Mononuclear cell (primary cell): ENCODE measurements at regions not wholly inside any gene's neighbourhood (a gene's known extent, or its start where the extent isn't known, plus 50 kb on each side); places are given as distances from the start of the nearest gene placed in this dataset.

Experiments
- H3K27me3 ChIP-seq: 2 replicates; pipeline ENCODE4 v1.6.0; 2011; ENCODE audit warnings: low read length, control low read depth; ENCODE audit not compliant: insufficient read depth
- H3K4me1 ChIP-seq: 2 replicates; pipeline ENCODE4 v1.5.1; 2011; ENCODE audit warnings: mild to moderate bottlenecking, low read length, control low read depth; ENCODE audit not compliant: insufficient read depth
- H3K4me3 ChIP-seq: 2 replicates; pipeline ENCODE4 v1.5.1; 2011; ENCODE audit warnings: mild to moderate bottlenecking, low read length, moderate library complexity
- H3K9me3 ChIP-seq: 2 replicates; pipeline ENCODE4 v1.5.1; 2011; ENCODE audit warnings: low read depth, mild to moderate bottlenecking, control low read depth, low read length

GRCh38 chr2:144194326-144195071, 325.4 kb downstream of the ZEB2 start:
- H3K4me3 ChIP-seq: no peak overlapping the region
- H3K27me3 ChIP-seq: no peaks in the 10 kb centered on the region
- peaks cover 11% of the 10 kb centered on the region for H3K4me1 ChIP-seq
- H3K9me3 ChIP-seq: no peaks in the 10 kb centered on the region

GRCh38 chr2:144190908-144191605, 328.9 kb downstream of the ZEB2 start:
- Histone ChIP-seq H3K9me3 (no peaks in the 10 kb centered on the region), H3K4me1 (peaks cover 3% of the 10 kb centered on the region), H3K27me3 (no peaks in the 10 kb centered on the region), H3K4me3 (no peak overlapping the region)

GRCh38 chr2:144183727-144184126, 336.2 kb downstream of the ZEB2 start:
- no peaks in the 10 kb centered on the region for H3K4me1 ChIP-seq
- no peak overlapping the region for H3K4me3 ChIP-seq
- H3K27me3 ChIP-seq: no peaks in the 10 kb centered on the region
- no peaks in the 10 kb centered on the region for H3K9me3 ChIP-seq

GRCh38 chr2:144181001-144181400, 338.9 kb downstream of the ZEB2 start:
- no peaks in the 10 kb centered on the region for H3K4me1 ChIP-seq
- H3K9me3 ChIP-seq: no peaks in the 10 kb centered on the region
- H3K27me3 ChIP-seq: no peaks in the 10 kb centered on the region
- H3K4me3 ChIP-seq: no peak overlapping the region

DNA sequence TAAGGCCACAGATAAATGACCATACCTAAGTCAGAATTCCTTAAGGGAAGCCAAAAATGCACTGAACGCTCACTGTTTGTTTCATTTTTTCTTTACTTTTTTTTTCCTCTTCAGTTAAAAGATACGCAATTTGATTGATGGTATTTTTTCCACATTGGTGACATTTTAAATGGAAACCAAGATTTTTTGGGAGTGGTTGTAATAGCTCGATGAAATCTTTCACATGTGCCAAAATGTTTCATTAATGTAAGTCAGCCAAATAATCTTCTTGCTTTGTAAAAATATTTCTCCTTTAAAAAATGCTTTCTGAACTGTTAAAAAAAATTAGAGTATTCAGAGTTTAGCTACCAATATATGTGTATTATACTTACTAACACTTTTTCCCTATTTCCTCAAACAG, 339.8 kb downstream of the ZEB2 start:
- Histone ChIP-seq H3K4me3 (no peak overlapping the region), H3K27me3 (no peaks in the 10 kb centered on the region), H3K9me3 (no peaks in the 10 kb centered on the region)

GRCh38 chr2:144170179-144170578, 349.7 kb downstream of the ZEB2 start:
- Histone ChIP-seq H3K27me3 (no peaks in the 10 kb centered on the region), H3K4me1 (no peaks in the 10 kb centered on the region), H3K9me3 (no peaks in the 10 kb centered on the region), H3K4me3 (no peak overlapping the region)

More for the DNA sequence above, 339.8 kb downstream of the ZEB2 start:
- H3K4me1 ChIP-seq: no peaks in the 10 kb centered on the region

DNA sequence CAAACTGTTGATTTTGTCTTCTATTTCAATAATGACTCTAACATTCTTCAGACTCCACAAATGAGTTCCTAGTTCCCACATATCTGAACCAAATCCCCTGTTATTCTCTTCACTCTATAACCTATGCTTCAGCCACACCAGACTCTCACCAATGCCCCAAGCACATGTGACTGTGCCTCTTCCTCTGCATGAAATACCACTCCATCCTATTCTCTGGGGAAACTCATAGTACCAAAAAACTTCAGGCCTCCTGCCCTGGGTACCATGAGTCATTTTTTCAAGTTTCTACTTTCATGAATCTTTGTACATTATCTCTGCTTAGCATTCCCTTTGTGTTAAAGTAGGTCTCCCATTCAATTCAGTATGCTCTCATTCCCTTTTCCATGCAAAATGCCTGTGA, 353.2 kb downstream of the ZEB2 start:
- Histone ChIP-seq H3K9me3 (no peaks in the 10 kb centered on the region), H3K4me3 (no peak overlapping the region), H3K4me1 (no peaks in the 10 kb centered on the region), H3K27me3 (no peaks in the 10 kb centered on the region)

DNA sequence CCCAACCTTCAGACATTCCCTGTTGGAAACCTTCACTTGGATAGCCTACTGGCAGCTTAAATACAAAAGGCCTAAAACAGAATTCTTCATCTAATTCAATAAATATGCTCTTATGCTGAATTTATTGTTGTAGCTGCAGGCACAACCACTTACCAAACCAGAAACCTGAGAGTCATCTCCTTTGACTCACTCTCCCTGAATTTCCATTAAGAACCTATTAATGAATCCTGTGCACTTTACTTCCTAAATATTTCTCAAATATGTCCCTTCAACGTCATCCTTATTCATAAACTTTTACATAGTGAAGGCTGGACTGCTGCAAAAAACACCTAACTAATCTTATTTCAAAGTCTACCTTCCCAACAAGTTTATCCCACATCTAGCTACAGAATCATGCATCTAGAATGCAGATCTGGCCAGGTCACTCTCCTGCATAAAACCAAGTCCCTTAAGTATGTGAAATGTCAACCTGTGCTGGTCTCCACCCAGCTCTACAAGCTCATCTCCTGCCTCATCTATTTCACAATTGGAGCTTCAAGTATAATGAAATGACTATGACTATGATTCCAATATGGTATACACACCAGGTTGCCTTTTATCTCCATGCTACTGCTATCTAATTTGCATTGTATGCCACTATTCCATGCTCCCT, 354.2 kb downstream of the ZEB2 start:
- H3K4me1 ChIP-seq: no peaks in the 10 kb centered on the region
- no peaks in the 10 kb centered on the region for H3K9me3 ChIP-seq
- H3K4me3 ChIP-seq: no peak overlapping the region
- no peaks in the 10 kb centered on the region for H3K27me3 ChIP-seq

DNA sequence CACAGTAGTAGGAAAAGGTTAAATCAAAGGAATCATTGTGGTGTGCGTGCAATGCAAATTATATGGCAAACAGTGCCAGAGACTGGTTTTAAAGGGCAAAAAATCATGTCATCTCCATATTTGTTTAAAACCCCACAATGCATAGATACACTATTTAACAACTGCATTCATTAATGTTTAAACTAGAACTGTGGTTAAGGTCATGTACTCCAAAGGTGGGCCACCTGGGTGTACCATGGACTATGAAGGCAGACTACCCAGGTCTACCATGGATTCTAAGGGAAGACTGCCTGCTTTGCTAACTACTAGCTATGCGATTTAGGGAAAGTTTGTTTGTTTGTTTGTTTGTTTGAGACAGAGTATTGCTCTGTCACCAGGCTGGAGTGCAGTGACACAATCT, 356.3 kb downstream of the ZEB2 start:
- H3K4me1 ChIP-seq: no peaks in the 10 kb centered on the region
- no peaks in the 10 kb centered on the region for H3K9me3 ChIP-seq
- no peaks in the 10 kb centered on the region for H3K27me3 ChIP-seq
- no peak overlapping the region for H3K4me3 ChIP-seq

DNA sequence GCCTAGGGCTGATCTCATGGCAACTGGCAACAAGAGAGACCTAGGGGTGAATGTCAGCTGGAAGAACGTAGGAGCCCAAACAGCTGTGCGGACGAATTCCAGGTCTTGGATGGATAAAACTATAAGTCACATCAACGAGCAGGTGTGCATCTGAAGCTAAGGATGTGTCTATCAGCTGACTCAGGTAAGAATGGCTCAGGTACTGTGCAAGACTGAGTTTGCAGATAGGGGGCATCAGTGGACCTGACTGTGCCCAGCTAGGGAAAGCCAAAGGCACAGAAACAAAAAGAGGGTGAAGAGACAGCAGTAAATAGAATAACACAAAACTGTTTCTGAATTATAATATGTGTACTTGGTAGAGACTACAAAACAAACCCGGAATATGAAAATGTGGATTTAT, 357.3 kb downstream of the ZEB2 start:
- H3K4me1 ChIP-seq: no peaks in the 10 kb centered on the region
- no peaks in the 10 kb centered on the region for H3K27me3 ChIP-seq
- H3K9me3 ChIP-seq: no peaks in the 10 kb centered on the region
- H3K4me3 ChIP-seq: no peak overlapping the region

DNA sequence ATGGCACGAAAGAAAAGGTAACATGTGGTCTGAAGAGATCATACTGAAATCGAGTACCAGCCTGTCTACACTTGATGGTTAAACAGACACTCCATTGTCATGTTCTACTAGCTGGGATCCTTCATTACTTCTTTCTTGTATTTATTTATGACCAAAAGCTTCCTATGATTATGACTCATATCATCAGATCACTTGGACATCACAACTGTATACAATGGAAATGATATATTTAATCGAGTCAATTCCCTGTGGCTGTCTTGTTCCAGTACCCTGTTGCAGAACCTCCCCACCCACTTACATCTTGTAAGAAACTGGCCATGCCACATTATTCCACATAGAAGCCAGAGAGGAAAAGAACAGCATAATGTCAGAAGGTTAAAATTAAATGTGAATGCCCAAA, 358.9 kb downstream of the ZEB2 start:
- Histone ChIP-seq H3K9me3 (no peaks in the 10 kb centered on the region), H3K27me3 (no peaks in the 10 kb centered on the region), H3K4me1 (no peaks in the 10 kb centered on the region), H3K4me3 (no peak overlapping the region)

DNA sequence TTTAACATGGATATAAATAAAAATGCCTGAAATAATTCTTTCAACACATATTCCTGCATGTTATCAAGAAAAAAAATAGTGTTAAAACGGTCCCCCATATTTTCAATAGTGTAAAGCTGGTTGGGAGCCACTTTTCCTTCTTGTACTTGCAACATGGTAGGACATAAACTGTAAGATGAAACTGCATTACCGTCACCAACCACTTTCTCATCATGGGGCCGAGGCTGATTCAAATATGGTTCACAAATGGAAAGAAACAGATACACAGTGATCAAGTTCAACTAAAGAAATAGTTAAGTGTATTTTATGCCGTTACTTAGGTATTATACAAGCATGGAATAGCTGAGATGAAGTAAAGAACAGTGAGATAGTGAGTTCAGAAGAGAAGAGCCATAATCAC, 360.7 kb downstream of the ZEB2 start:
- Histone ChIP-seq H3K27me3 (no peaks in the 10 kb centered on the region), H3K9me3 (no peaks in the 10 kb centered on the region), H3K4me1 (no peaks in the 10 kb centered on the region), H3K4me3 (no peak overlapping the region)

GRCh38 chr2:144158096-144158495, 361.8 kb downstream of the ZEB2 start:
- no peak overlapping the region for H3K4me3 ChIP-seq
- no peaks in the 10 kb centered on the region for H3K4me1 ChIP-seq
- H3K27me3 ChIP-seq: no peaks in the 10 kb centered on the region
- no peaks in the 10 kb centered on the region for H3K9me3 ChIP-seq

DNA sequence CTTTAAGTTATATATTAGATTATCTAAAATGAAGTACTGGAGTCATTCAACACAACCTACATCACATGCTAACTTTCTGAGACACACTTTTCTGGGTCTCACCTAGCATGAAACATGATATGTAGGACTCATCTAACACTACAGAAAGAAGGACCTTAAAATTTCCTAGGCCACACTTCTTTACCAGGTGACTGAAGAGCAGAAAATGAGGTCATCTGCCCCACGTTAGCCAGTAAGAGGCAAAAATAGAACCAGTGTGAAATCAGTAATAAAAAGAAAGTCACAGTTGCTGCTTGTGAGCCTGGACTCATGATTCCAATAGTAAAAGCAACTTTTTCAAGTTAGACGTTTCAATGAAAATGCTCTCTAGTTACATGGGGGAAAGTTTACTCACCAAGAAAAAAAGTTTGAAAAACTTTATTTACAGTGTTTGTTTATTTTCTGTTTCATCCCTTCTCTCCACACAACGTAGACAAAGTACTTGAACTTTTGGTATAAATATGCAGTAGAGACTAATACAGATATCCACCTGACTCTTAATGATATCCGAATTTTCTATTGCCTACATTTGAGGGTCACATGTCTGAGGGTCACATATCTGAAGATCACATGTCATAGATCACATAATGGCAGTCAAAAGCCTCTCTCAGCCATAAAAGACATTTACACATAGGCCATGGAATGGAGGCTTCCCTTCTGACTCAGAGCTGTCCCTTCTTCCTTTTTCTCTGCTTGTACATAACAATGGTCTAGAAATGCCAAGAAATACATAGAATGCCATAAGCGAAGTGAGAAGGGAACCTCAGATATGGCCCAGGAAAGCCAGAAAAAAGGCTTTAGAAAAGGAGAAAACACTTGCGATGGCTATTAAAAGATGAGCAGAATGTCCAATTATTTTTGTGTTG, 362.9 kb downstream of the ZEB2 start:
- Histone ChIP-seq H3K9me3 (no peaks in the 10 kb centered on the region), H3K27me3 (no peaks in the 10 kb centered on the region), H3K4me1 (no peaks in the 10 kb centered on the region), H3K4me3 (no peak overlapping the region)

DNA sequence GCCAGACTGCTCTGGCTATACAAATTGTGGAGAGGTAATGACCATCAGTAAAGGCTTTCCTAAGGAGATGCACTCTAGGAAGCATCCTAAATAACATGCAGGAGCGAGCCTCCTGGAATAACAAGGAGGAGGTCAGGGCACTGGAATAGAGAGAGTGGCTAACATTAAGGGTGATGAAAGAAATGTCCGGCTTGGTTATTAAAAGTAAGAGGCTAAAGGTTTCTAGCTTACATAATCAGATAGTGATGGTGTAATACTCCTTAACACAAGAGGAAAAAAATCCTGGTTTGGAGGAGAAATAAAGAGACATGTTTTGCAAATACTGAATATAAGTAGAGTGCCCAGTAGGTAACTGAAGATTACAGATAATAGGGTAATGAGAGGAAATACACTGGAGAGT, 365.7 kb downstream of the ZEB2 start:
- H3K27me3 ChIP-seq: no peaks in the 10 kb centered on the region
- no peak overlapping the region for H3K4me3 ChIP-seq
- H3K9me3 ChIP-seq: no peaks in the 10 kb centered on the region
- no peaks in the 10 kb centered on the region for H3K4me1 ChIP-seq
